ENCODE measurements at regions not wholly inside any gene's neighbourhood (a gene's known extent, or its start where the extent isn't known, plus 50 kb on each side); places are given as distances from the start of the nearest gene placed in this dataset.

DNA sequence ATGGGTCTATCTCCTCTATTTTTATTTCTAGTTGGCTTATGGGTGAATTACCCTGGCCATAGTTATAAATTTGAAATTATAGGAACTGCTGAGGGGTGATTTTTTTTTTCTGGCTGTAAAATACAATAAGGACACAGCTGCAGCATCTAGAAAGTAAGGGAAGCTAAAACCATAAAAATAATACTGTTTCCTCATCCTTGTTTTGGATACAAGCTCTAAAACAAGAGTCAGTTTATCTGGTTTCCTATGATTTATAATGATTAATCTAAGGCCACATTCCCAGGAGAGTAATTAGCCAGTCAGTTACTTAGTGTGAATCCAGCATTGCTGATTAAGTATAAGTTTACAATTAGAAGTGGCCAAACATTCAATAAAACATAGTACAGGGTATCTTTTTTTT is 219.1 kb upstream of the NBEA start:
- ATAC-seq (peak in 2 of 4 donors; percentile 20 to 58), FAIRE-seq (peak; percentile 29), DNase-seq (no peak)
- TF ChIP-seq, protein P1, sequence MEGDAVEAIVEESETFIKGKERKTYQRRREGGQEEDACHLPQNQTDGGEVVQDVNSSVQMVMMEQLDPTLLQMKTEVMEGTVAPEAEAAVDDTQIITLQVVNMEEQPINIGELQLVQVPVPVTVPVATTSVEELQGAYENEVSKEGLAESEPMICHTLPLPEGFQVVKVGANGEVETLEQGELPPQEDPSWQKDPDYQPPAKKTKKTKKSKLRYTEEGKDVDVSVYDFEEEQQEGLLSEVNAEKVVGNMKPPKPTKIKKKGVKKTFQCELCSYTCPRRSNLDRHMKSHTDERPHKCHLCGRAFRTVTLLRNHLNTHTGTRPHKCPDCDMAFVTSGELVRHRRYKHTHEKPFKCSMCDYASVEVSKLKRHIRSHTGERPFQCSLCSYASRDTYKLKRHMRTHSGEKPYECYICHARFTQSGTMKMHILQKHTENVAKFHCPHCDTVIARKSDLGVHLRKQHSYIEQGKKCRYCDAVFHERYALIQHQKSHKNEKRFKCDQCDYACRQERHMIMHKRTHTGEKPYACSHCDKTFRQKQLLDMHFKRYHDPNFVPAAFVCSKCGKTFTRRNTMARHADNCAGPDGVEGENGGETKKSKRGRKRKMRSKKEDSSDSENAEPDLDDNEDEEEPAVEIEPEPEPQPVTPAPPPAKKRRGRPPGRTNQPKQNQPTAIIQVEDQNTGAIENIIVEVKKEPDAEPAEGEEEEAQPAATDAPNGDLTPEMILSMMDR (IDR thresholded peaks at IDR 0.05) = no peak
- Histone ChIP-seq H3K4me3 (no peak overlapping the region), H3K9me3 (no peaks in the 10 kb centered on the region), H3K36me3 (no peaks in the 10 kb centered on the region), H3K4me1 (no peaks in the 10 kb centered on the region), H3K27me3 (no peaks in the 10 kb centered on the region), H3K27ac (no peak overlapping the region)
- intact Hi-C loops (cut with DNase I) = no loop called here

DNA sequence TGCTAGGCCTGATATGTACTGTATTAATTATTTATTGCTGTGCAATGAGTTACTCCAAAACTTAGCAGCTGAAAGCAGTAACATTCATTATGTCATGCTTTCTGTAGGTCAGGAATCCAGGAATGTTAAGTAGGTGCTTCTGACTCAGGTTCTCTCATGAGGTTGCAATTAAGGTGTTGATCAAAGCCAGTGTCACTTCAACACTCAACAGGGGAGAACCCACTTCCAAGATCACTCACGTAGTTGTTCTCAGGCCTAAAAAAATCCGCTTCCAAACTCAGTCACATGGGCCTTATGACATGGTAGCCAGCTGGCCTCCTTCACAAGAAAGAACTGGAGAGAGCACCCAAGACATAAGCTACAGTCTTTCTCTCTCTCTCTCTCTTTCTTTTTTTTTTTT is 211.1 kb upstream of the NBEA start:
- Histone ChIP-seq H3K4me3 (no peak overlapping the region), H3K4me1 (peaks cover 0 to 5% (median 0%) of the 10 kb centered on the region in 3 donors), H3K36me3 (no peaks in the 10 kb centered on the region), H3K27ac (no peak overlapping the region), H3K9me3 (no peaks in the 10 kb centered on the region), H3K27me3 (no peaks in the 10 kb centered on the region)
- TF ChIP-seq, protein P1 (IDR thresholded peaks at IDR 0.05) = no peak
- FAIRE-seq (no peak), DNase-seq (no peak), ATAC-seq (no peak)
- intact Hi-C loops (cut with DNase I) = no loop called here
- 73 to 88% methylated on average over 2 of the region's 2 CpGs for WGBS, 2 donors

DNA sequence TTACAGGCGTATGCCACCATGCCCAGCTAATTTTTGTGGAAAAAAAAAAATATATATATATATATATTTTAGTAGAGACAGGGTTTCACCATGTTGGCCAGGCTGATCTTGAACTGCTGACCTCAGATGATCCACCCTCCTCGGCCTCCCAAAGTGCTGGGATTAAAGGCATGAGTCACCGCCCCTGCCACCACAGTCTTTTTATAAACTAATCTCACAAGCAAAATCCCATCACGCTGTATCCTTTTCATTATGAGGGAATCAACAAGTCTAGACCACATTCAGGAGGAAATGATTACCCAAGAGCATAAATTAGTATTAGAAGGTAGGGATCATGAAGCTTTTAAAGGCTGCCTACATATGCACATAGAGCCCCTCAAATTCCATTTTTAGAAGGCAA is 210.6 kb upstream of the NBEA start:
- no peak for DNase-seq
- H3K27me3 ChIP-seq = no peaks in the 10 kb centered on the region
- 83 to 92% methylated on average over 4 of the region's 4 CpGs for WGBS, 2 donors
- no peak for ATAC-seq
- H3K4me1 ChIP-seq = peaks cover 0 to 5% (median 0%) of the 10 kb centered on the region in 3 donors
- H3K27ac ChIP-seq = no peak overlapping the region
- TF ChIP-seq, protein P1 (IDR thresholded peaks at IDR 0.05) = no peak
- H3K36me3 ChIP-seq = no peaks in the 10 kb centered on the region
- intact Hi-C loops (cut with DNase I) = no loop called here
- no peaks in the 10 kb centered on the region for H3K9me3 ChIP-seq
- no peak overlapping the region for H3K4me3 ChIP-seq
- FAIRE-seq = no peak

DNA sequence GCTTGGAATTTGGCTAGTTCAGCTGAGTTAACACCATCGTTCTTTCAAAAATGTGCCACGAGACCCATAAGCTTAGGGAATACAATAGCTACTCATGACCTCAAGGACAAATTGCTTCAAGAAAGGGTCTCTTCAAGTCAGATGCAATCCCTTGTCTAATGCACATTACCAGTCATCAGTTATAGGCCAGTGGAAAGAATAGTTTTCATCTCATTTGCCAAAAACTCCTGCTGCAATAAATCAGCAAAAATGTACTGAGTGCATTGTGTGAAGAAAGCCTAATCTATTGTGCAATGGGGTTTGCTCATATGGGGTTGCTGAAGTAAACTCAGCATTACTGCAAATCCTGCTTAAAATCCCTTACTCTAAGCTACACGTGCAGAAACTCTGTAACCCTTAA is 208.3 kb upstream of the NBEA start:
- Histone ChIP-seq H3K27me3 (no peaks in the 10 kb centered on the region), H3K4me3 (no peak overlapping the region), H3K4me1 (peaks cover 0 to 5% (median 0%) of the 10 kb centered on the region in 3 donors), H3K27ac (no peak overlapping the region), H3K9me3 (no peaks in the 10 kb centered on the region), H3K36me3 (no peaks in the 10 kb centered on the region)
- FAIRE-seq (no peak), DNase-seq (no peak), ATAC-seq (no peak)
- WGBS, 2 donors = 34 to 42% methylated on average over 3 of the region's 3 CpGs
- TF ChIP-seq, protein P1 (IDR thresholded peaks at IDR 0.05) = no peak
- intact Hi-C loops (cut with DNase I) = no loop called here

DNA sequence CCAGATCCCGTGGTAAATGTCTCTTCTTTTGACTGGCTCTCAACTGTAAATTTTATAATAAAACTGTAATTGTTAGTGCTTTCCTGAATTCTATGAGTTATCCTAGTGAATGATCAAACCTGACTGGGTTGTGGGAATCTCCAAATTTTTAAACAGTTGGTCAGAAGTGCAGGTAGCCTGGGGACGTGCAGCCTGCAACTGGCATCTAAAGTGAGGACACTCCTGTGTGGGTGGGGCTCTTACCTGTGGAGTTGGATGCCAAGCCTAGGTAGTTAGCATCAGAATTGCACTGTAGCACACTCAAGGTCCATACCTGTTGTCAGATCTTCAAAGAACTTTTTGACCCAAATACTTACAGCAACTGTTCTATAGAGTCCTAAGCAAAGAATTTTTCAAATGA is 207.1 kb upstream of the NBEA start:
- TF ChIP-seq, protein P1 (IDR thresholded peaks at IDR 0.05) = no peak
- FAIRE-seq (no peak), DNase-seq (no peak), ATAC-seq (no peak)
- WGBS, 2 donors = 43 to 65% methylated on average over 2 of the region's 2 CpGs
- Histone ChIP-seq H3K36me3 (no peaks in the 10 kb centered on the region), H3K4me3 (no peak overlapping the region), H3K9me3 (no peaks in the 10 kb centered on the region), H3K27ac (no peak overlapping the region), H3K4me1 (peaks cover 0 to 5% (median 0%) of the 10 kb centered on the region in 3 donors), H3K27me3 (no peaks in the 10 kb centered on the region)
- intact Hi-C loops (cut with DNase I) = no loop called here

All from pancreas (tissue), 10 donors.